ENCODE measurements at regions not wholly inside any gene's neighbourhood (a gene's known extent, or its start where the extent isn't known, plus 50 kb on each side); places are given as distances from the start of the nearest gene placed in this dataset.

DNA sequence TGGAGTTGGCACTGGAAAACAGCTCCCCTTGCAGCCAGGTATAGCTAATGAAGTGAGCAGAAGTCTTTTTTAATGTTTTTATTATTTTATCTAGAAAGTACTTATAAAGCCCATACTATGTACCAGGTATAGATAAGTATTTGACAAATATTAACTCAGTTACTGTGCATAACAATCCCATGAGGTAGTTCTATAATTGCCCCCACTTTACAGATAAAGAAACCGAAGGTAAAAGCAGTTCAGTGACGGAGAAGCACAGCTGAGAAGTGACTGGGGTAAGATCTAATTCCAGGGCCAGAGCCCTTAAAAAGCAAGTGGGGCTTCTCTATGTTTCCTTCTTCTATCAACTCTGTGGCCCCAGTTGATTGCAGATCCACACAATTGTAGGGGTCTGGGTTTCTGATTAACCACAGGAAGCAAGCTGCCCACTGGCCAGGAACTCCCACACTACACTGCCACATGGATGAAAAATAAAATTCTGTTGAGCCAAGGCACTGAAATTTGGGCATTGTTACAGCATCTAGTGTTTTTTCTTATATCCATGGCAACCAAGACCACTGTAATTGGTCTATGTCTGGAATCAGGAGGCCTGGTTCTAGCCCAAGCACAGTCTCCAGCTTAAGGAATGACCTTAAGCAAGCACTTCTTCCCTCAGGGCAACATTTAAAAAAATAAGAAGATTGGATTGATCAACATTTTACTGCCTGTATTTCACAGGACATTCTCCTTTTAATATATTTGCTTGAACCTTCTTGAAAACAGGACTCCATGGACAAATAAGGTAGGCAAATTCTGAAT is 55.3 kb upstream of the TEAD1 start:
- no peak for TF ChIP-seq POLR2AphosphoS5 (IDR thresholded peaks at IDR 0.05; ENCODE audit: low read depth, low read length)
- no peak for TF ChIP-seq POLR2A (IDR thresholded peaks at IDR 0.05; ENCODE audit: low read depth, low read length)
